ENCODE measurements at regions not wholly inside any gene's neighbourhood (a gene's known extent, or its start where the extent isn't known, plus 50 kb on each side); places are given as distances from the start of the nearest gene placed in this dataset.

DNA sequence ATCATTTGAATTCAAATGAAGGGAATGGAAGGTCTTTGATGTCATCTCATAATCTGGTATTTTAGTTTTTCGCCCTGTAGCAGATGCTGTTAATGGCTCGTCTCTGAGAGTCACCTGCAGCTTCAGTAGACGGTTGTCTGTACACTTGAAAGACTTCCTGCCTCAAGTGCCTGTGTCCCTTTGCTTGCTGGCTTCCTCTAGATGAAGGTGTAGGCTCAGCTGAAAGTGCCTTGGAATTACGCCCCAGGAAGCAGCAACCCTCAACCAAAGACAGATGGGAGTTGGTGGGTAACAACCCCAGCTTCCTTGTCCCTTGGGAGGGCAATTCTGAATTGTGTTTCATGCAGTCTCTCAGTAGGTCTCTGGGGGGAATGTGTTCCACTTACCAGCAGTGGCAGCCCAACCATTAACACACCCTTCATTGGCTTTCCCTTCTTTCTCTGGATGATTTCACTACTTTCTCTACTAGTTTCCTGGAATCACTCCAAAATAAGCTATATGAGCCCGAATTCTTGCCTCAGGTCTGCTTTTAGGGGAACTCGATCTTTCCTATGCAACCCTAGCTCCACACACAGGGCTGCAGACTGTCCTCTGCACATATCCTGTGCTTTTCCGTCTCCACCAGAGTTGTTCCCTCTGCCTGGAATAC is 395.6 kb downstream of the DMAC1 start:
- Histone ChIP-seq H3K27ac (ENCODE audit: low read depth, low read length) (no peak overlapping the region), H3K4me2 (ENCODE audit: low read length) (no peak overlapping the region), H3K36me3 (ENCODE audit: insufficient read depth, low read length) (no peaks in the 10 kb centered on the region), H3K4me1 (ENCODE audit: insufficient read depth, low read length) (no peaks in the 10 kb centered on the region), H4K20me1 (ENCODE audit: insufficient read depth, low read length) (no peaks in the 10 kb centered on the region), H3K27me3 (ENCODE audit: insufficient read depth, low read length) (no peaks in the 10 kb centered on the region), H3K79me2 (ENCODE audit: insufficient read depth, low read length) (no peaks in the 10 kb centered on the region), H2AFZ (ENCODE audit: low read depth, low read length) (no peak overlapping the region), H3K9ac (ENCODE audit: low read length) (no peak overlapping the region), H3K9me3 (ENCODE audit: insufficient read depth, low read depth, low read length) (peaks cover 2% of the 10 kb centered on the region), H3K4me3 (ENCODE audit: insufficient read depth, low read depth, low read length) (no peak overlapping the region)
- Mint-ChIP-seq H3K27me3 (ENCODE audit: low read depth, unreplicated experiment) (no peaks in the 10 kb centered on the region), H3K4me3 (ENCODE audit: unreplicated experiment) (no peak overlapping the region), H3K9me3 (ENCODE audit: unreplicated experiment) (no peaks in the 10 kb centered on the region), H3K27ac (ENCODE audit: unreplicated experiment) (no peak overlapping the region), H3K36me3 (ENCODE audit: low read depth, unreplicated experiment) (no peaks in the 10 kb centered on the region), H3K4me1 (ENCODE audit: low read depth, unreplicated experiment) (peaks cover 8% of the 10 kb centered on the region)
- DNase-seq (ENCODE audit: low read depth) (no peak), FAIRE-seq (no peak)
- TF ChIP-seq, protein P1, sequence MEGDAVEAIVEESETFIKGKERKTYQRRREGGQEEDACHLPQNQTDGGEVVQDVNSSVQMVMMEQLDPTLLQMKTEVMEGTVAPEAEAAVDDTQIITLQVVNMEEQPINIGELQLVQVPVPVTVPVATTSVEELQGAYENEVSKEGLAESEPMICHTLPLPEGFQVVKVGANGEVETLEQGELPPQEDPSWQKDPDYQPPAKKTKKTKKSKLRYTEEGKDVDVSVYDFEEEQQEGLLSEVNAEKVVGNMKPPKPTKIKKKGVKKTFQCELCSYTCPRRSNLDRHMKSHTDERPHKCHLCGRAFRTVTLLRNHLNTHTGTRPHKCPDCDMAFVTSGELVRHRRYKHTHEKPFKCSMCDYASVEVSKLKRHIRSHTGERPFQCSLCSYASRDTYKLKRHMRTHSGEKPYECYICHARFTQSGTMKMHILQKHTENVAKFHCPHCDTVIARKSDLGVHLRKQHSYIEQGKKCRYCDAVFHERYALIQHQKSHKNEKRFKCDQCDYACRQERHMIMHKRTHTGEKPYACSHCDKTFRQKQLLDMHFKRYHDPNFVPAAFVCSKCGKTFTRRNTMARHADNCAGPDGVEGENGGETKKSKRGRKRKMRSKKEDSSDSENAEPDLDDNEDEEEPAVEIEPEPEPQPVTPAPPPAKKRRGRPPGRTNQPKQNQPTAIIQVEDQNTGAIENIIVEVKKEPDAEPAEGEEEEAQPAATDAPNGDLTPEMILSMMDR (IDR thresholded peaks at IDR 0.05; ENCODE audit: insufficient read depth, low read depth, low read length): no peak
- no peak for TF ChIP-seq EZH2 (IDR thresholded peaks at IDR 0.05; ENCODE audit: insufficient read depth, low read length)

DNA sequence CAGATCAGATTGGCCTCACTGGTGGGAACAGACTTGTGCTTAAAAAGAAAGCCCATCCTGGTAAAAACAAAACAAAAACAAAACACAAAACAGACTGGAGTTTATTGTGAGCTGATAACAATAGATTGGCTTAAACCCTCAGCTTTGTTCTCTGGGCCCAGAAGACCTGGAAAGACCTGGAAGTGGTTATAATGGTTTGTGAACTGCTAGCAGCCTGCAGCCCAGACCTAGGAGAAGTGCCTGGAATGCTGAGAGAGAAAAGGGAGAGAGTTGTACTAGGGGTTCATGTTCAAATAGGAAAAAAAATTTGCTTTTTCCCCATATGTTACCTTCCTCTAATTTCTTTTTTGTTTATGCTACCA is 396.6 kb downstream of the DMAC1 start:
- Mint-ChIP-seq H3K4me1 (ENCODE audit: low read depth, unreplicated experiment) (peaks cover 8% of the 10 kb centered on the region), H3K27ac (ENCODE audit: unreplicated experiment) (no peak overlapping the region)
- no peaks in the 10 kb centered on the region for H3K36me3 ChIP-seq (ENCODE audit: insufficient read depth, low read length)

More for the DNA sequence above, 396.6 kb downstream of the DMAC1 start:
- H3K9ac ChIP-seq (ENCODE audit: low read length): no peak overlapping the region
- no peaks in the 10 kb centered on the region for H3K79me2 ChIP-seq (ENCODE audit: insufficient read depth, low read length)
- Mint-ChIP-seq H3K4me3 (ENCODE audit: unreplicated experiment) (no peak overlapping the region), H3K9me3 (ENCODE audit: unreplicated experiment) (no peaks in the 10 kb centered on the region), H3K36me3 (ENCODE audit: low read depth, unreplicated experiment) (no peaks in the 10 kb centered on the region), H3K27me3 (ENCODE audit: low read depth, unreplicated experiment) (no peaks in the 10 kb centered on the region)
- H3K27me3 ChIP-seq (ENCODE audit: insufficient read depth, low read length): no peaks in the 10 kb centered on the region
- H4K20me1 ChIP-seq (ENCODE audit: insufficient read depth, low read length): no peaks in the 10 kb centered on the region
- no peak overlapping the region for H3K27ac ChIP-seq (ENCODE audit: low read depth, low read length)
- no peaks in the 10 kb centered on the region for H3K4me1 ChIP-seq (ENCODE audit: insufficient read depth, low read length)
- peaks cover 2% of the 10 kb centered on the region for H3K9me3 ChIP-seq (ENCODE audit: insufficient read depth, low read depth, low read length)
- H2AFZ ChIP-seq (ENCODE audit: low read depth, low read length): no peak overlapping the region
- FAIRE-seq (no peak), DNase-seq (ENCODE audit: low read depth) (no peak)
- no peak for TF ChIP-seq EZH2 (IDR thresholded peaks at IDR 0.05; ENCODE audit: insufficient read depth, low read length)
- TF ChIP-seq, protein P1 (IDR thresholded peaks at IDR 0.05; ENCODE audit: insufficient read depth, low read depth, low read length): no peak
- H3K4me3 ChIP-seq (ENCODE audit: insufficient read depth, low read depth, low read length): no peak overlapping the region
- no peak overlapping the region for H3K4me2 ChIP-seq (ENCODE audit: low read length)

Measured in astrocyte (in vitro differentiated cells and primary cell).